CD4-positive, alpha-beta T cell (primary cell): ENCODE measurements at regions not wholly inside any gene's neighbourhood (a gene's known extent, or its start where the extent isn't known, plus 50 kb on each side); places are given as distances from the start of the nearest gene placed in this dataset.

Experiments
- ATAC-seq: fragments of 200-7000 bp; cut with Tn5 transposase; one replicate; pipeline ENCODE4 v1.10.0; 2022; ENCODE audit warnings: mild to moderate bottlenecking; ENCODE audit not compliant: poor library complexity
- CTCF ChIA-PET: fragments of 350-600 bp; sonication (Branson Sonifier 250); formaldehyde crosslinking; loops from one replicate; lab custom pipeline; 2021; ENCODE audit warnings: antibody characterized with exemption, inconsistent platforms; lab: Charles Lee
- POLR2A ChIA-PET: fragments of 350-600 bp; sonication (Branson Sonifier 250); formaldehyde crosslinking; loops from one replicate; lab custom pipeline; 2021; ENCODE audit warnings: antibody characterized with exemption, inconsistent platforms; lab: Charles Lee
- DNase-seq, 14 experiments: peaks; one replicate each; pipeline ENCODE4 v3.0.0-alpha.2; 2013 to 2020; ENCODE audit warnings: mixed read lengths in 2 of 14
- H3K27ac ChIP-seq, 2 donors: one replicate each; pipeline versions ENCODE4 v1.5.1 to v1.7.0; 2013; ENCODE audit warnings: low read length in 2 of 2, low read depth in 1 of 2, mild to moderate bottlenecking in 1 of 2
- H3K27me3 ChIP-seq, 2 experiments: 1 replicate in 1 of 2; 2 replicates in 1 of 2; pipeline versions ENCODE4 v1.6.1 to v1.7.0; 2013; ENCODE audit warnings: low read length in 2 of 2, control low read depth in 1 of 2, mild to moderate bottlenecking in 1 of 2, moderate library complexity in 1 of 2; ENCODE audit not compliant: insufficient read depth in 2 of 2, control insufficient read depth in 1 of 2
- H3K36me3 ChIP-seq: one replicate; pipeline ENCODE4 v1.6.1; 2013; ENCODE audit warnings: low read length, control low read depth; ENCODE audit not compliant: insufficient read depth
- H3K4me1 ChIP-seq: one replicate; pipeline ENCODE4 v1.6.1; 2013; ENCODE audit warnings: low read length, control low read depth; ENCODE audit not compliant: insufficient read depth
- H3K4me3 ChIP-seq: one replicate; pipeline ENCODE4 v1.5.1; 2013; ENCODE audit warnings: mild to moderate bottlenecking, low read length, moderate library complexity
- H3K9me3 ChIP-seq, 2 experiments: 1 replicate in 1 of 2; 2 replicates in 1 of 2; pipeline versions ENCODE4 v1.6.1 to v1.7.0; 2013; ENCODE audit warnings: low read length in 2 of 2, mild to moderate bottlenecking in 2 of 2, control low read depth in 1 of 2, moderate library complexity in 1 of 2; ENCODE audit not compliant: control insufficient read depth in 1 of 2, insufficient read depth in 1 of 2
- H3K27ac Mint-ChIP-seq: one replicate; pipeline ENCODE4 v1.8.0; 2020; ENCODE audit warnings: mixed read lengths
- H3K27me3 Mint-ChIP-seq: one replicate; pipeline ENCODE4 v1.8.0; 2021; ENCODE audit warnings: mixed read lengths
- H3K36me3 Mint-ChIP-seq: one replicate; pipeline ENCODE4 v1.8.0; 2021; ENCODE audit warnings: low read depth, mixed read lengths
- H3K4me1 Mint-ChIP-seq: one replicate; pipeline ENCODE4 v1.8.0; 2021; ENCODE audit warnings: low read depth, mixed read lengths
- H3K4me3 Mint-ChIP-seq: one replicate; pipeline ENCODE4 v1.8.0; 2020; ENCODE audit warnings: mild to moderate bottlenecking, mixed read lengths
- H3K9me3 Mint-ChIP-seq: one replicate; pipeline ENCODE4 v1.8.0; 2020; ENCODE audit warnings: mixed read lengths
- intact Hi-C, 2 experiments: fragments of 100-400 bp; cut with DNase I in 1 of 2; cut with micrococcal nuclease in 1 of 2; formaldehyde crosslinking; loops; one replicate each; pipeline versions ENCODE4 v1.15.1 to v1.9.0; 2023 to 2025; cut with DNase I, micrococcal nuclease
- TF ChIP-seq, protein P1 (sequence below): fragments of 200-600 bp; IDR thresholded peaks from one replicate; pipeline ENCODE4 v1.8.0; 2022; ENCODE audit warnings: antibody characterized with exemption, mild to moderate bottlenecking

DNA sequence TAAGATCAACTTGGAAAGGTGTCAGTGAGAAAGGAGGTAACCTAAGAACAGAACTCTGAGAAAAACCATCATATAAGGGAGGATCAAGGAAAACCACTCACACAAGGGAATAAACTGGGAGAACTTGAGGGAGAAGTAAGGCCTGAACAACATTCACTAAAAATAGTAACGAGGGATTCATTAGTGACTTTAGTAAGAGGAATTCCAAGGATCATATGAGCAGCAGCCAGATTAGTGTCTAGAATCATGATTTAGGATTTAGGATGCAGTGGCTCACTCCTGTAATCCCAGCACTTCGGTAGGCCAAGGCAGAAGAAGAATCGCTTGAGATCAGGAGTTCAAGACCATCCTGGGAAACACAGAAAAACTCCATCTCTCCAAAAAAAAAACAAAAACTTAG, 376.5 kb upstream of the MARCKS start:
- no peak overlapping the region for H3K4me3 Mint-ChIP-seq
- Histone ChIP-seq H3K4me3 (no peak overlapping the region), H3K36me3 (no peaks in the 10 kb centered on the region), H3K27ac (no peak overlapping the region), H3K4me1 (no peaks in the 10 kb centered on the region), H3K9me3 (peaks cover 0 to 2% of the 10 kb centered on the region in 2 experiments), H3K27me3 (no peaks in the 10 kb centered on the region)
- H3K36me3 Mint-ChIP-seq = no peaks in the 10 kb centered on the region
- intact Hi-C loops = no loop called here
- H3K9me3 Mint-ChIP-seq = no peaks in the 10 kb centered on the region
- ChIA-PET POLR2A (no interaction called here), CTCF (no interaction called here)
- no peak for DNase-seq
- H3K27ac Mint-ChIP-seq = no peak overlapping the region
- H3K4me1 Mint-ChIP-seq = no peaks in the 10 kb centered on the region
- no peaks in the 10 kb centered on the region for H3K27me3 Mint-ChIP-seq
- ATAC-seq = no peak
- TF ChIP-seq, protein P1, sequence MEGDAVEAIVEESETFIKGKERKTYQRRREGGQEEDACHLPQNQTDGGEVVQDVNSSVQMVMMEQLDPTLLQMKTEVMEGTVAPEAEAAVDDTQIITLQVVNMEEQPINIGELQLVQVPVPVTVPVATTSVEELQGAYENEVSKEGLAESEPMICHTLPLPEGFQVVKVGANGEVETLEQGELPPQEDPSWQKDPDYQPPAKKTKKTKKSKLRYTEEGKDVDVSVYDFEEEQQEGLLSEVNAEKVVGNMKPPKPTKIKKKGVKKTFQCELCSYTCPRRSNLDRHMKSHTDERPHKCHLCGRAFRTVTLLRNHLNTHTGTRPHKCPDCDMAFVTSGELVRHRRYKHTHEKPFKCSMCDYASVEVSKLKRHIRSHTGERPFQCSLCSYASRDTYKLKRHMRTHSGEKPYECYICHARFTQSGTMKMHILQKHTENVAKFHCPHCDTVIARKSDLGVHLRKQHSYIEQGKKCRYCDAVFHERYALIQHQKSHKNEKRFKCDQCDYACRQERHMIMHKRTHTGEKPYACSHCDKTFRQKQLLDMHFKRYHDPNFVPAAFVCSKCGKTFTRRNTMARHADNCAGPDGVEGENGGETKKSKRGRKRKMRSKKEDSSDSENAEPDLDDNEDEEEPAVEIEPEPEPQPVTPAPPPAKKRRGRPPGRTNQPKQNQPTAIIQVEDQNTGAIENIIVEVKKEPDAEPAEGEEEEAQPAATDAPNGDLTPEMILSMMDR = no peak

DNA sequence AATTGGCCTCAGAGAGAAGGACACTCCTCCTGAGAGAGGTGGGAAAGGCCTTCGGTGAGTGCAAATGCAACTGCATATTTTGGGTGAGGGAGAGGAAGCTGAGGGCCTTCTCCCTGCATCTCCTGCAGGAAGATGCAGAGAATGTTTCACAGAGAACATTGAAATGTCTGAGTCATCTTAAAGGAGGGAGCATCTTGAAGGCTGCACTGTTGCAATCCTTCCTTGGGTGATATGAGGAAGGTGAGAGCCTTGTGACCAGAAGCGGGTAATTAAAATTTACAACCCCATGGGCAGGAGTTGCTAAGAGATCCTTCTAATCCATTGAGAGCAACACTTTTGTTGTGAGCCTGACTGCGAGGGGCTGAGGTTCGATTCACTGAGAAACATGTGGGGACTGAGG, 375.7 kb upstream of the MARCKS start:
- POLR2A ChIA-PET = no interaction called here

DNA sequence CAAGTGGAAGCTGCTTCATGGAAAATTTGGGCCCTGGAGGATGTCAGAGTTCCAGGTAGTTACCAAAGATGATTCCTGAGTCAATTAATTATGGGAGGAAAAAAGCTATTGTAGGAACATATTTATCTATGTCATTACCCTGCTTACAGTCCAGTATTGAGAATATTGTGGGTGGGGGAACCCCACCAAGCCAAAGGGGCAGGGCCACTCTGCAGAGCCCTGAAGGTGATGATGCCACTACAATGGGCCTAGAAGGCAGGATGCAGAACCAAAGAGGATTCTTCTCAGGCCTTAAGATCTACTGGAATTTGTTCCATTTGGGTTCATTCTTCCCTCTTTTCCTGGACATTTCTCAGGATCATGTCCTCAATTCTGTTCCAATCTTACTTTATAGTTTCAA, 375.2 kb upstream of the MARCKS start:
- Mint-ChIP-seq H3K4me3 (no peak overlapping the region), H3K36me3 (no peaks in the 10 kb centered on the region), H3K4me1 (no peaks in the 10 kb centered on the region), H3K27ac (no peak overlapping the region), H3K9me3 (no peaks in the 10 kb centered on the region), H3K27me3 (no peaks in the 10 kb centered on the region)
- Histone ChIP-seq H3K27ac (no peak overlapping the region), H3K27me3 (no peaks in the 10 kb centered on the region), H3K4me3 (no peak overlapping the region), H3K36me3 (no peaks in the 10 kb centered on the region), H3K4me1 (no peaks in the 10 kb centered on the region), H3K9me3 (no peaks in the 10 kb centered on the region)
- CTCF ChIA-PET = no interaction called here
- POLR2A ChIA-PET = no interaction called here
- intact Hi-C loops = no loop called here
- TF ChIP-seq, protein P1 = no peak
- ATAC-seq (no peak), DNase-seq (no peak)

More for the DNA sequence above, 375.7 kb upstream of the MARCKS start:
- H3K27ac Mint-ChIP-seq = no peak overlapping the region
- no peaks in the 10 kb centered on the region for H3K4me1 Mint-ChIP-seq
- H3K27me3 Mint-ChIP-seq = no peaks in the 10 kb centered on the region
- intact Hi-C loops = no loop called here
- H3K4me3 Mint-ChIP-seq = no peak overlapping the region
- Histone ChIP-seq H3K9me3 (no peaks in the 10 kb centered on the region), H3K27me3 (no peaks in the 10 kb centered on the region), H3K27ac (no peak overlapping the region), H3K4me1 (no peaks in the 10 kb centered on the region), H3K36me3 (no peaks in the 10 kb centered on the region), H3K4me3 (no peak overlapping the region)
- H3K9me3 Mint-ChIP-seq = no peaks in the 10 kb centered on the region
- TF ChIP-seq, protein P1 = no peak
- H3K36me3 Mint-ChIP-seq = no peaks in the 10 kb centered on the region
- ATAC-seq (no peak), DNase-seq (no peak)
- CTCF ChIA-PET = no interaction called here
